H9 (cell line): ENCODE measurements at regions not wholly inside any gene's neighbourhood (a gene's known extent, or its start where the extent isn't known, plus 50 kb on each side); places are given as distances from the start of the nearest gene placed in this dataset.

ENCODE experiments used
- DNase-seq: peaks from one replicate; pipeline ENCODE4 v3.0.0-alpha.2; 2017
- H2AFZ ChIP-seq: one replicate; pipeline ENCODE4 v1.6.1; 2013; ENCODE audit warnings: mild to moderate bottlenecking, low read length, control low read depth, moderate library complexity
- H2AK5ac ChIP-seq: 2 replicates; pipeline ENCODE4 v1.6.1; 2013; ENCODE audit warnings: low read length, control low read depth, mixed read lengths; ENCODE audit not compliant: insufficient read length
- H2BK120ac ChIP-seq: one replicate; pipeline ENCODE4 v1.6.1; 2013; ENCODE audit warnings: low read depth, mild to moderate bottlenecking, low read length, control low read depth, inconsistent platforms; ENCODE audit not compliant: poor library complexity, severe bottlenecking
- H2BK12ac ChIP-seq: 2 replicates; pipeline ENCODE4 v1.6.1; 2013; ENCODE audit warnings: low read length, control low read depth, mixed read lengths, low read depth; ENCODE audit not compliant: insufficient read length
- H2BK15ac ChIP-seq: 2 replicates; pipeline ENCODE4 v1.6.1; 2013; ENCODE audit warnings: low read depth, low read length, control low read depth
- H2BK20ac ChIP-seq: one replicate; pipeline ENCODE4 v1.6.1; 2013; ENCODE audit warnings: low read depth, mild to moderate bottlenecking, low read length, control low read depth, inconsistent platforms; ENCODE audit not compliant: poor library complexity, severe bottlenecking
- H2BK5ac ChIP-seq: 2 replicates; pipeline ENCODE4 v1.6.1; 2013; ENCODE audit warnings: low read length, control low read depth, mixed read lengths; ENCODE audit not compliant: insufficient read length
- H3K14ac ChIP-seq: 2 replicates; pipeline ENCODE4 v1.6.1; 2013; ENCODE audit warnings: low read length, control low read depth; ENCODE audit not compliant: insufficient read depth
- H3K18ac ChIP-seq: 2 replicates; pipeline ENCODE4 v1.6.1; 2013; ENCODE audit warnings: low read depth, mild to moderate bottlenecking, mixed read lengths, low read length, control low read depth; ENCODE audit not compliant: insufficient read length
- H3K23ac ChIP-seq: 2 replicates; pipeline ENCODE4 v1.6.1; 2013; ENCODE audit warnings: low read length, control low read depth, mixed read lengths, low read depth; ENCODE audit not compliant: insufficient read length
- H3K23me2 ChIP-seq: 2 replicates; pipeline ENCODE4 v1.6.1; 2013; ENCODE audit warnings: low read depth, mild to moderate bottlenecking, mixed read lengths, low read length, control low read depth; ENCODE audit not compliant: insufficient read length, poor library complexity, severe bottlenecking
- H3K27ac ChIP-seq: 2 replicates; pipeline ENCODE4 v1.5.1; 2013; ENCODE audit warnings: low read length, control low read depth, mixed read lengths, low read depth; ENCODE audit not compliant: insufficient read length
- H3K27me3 ChIP-seq: 2 replicates; pipeline ENCODE4 v1.6.1; 2013; ENCODE audit warnings: low read length, control low read depth, inconsistent platforms; ENCODE audit not compliant: insufficient read depth
- H3K4ac ChIP-seq: 2 replicates; pipeline ENCODE4 v1.6.1; 2013; ENCODE audit warnings: low read depth, mild to moderate bottlenecking, control low read depth, inconsistent platforms, low read length, moderate library complexity
- H3K4me1 ChIP-seq: 2 replicates; pipeline ENCODE4 v1.6.1; 2013; ENCODE audit warnings: low read length, control low read depth, inconsistent platforms; ENCODE audit not compliant: insufficient read depth
- H3K4me2 ChIP-seq: 2 replicates; pipeline ENCODE4 v1.6.1; 2013; ENCODE audit warnings: low read length, control low read depth, mixed read lengths; ENCODE audit not compliant: insufficient read length, insufficient read depth
- H3K56ac ChIP-seq: 2 replicates; pipeline ENCODE4 v1.6.1; 2013; ENCODE audit warnings: low read depth, mild to moderate bottlenecking, mixed read lengths, low read length, control low read depth; ENCODE audit not compliant: insufficient read length
- H3K79me1 ChIP-seq: 2 replicates; pipeline ENCODE4 v1.6.1; 2013; ENCODE audit warnings: low read depth, mild to moderate bottlenecking, moderate library complexity, low read length, control low read depth, inconsistent platforms; ENCODE audit not compliant: insufficient read depth, poor library complexity, severe bottlenecking
- H3K79me2 ChIP-seq: 2 replicates; pipeline ENCODE4 v1.6.1; 2013; ENCODE audit warnings: low read length, control low read depth, inconsistent platforms; ENCODE audit not compliant: insufficient read depth
- H3K9ac ChIP-seq: 2 replicates; pipeline ENCODE4 v1.6.1; 2013; ENCODE audit warnings: low read length, control low read depth, mixed read lengths; ENCODE audit not compliant: insufficient read length; ENCODE audit errors: extremely low read depth
- H3K9me3 ChIP-seq: one replicate; pipeline ENCODE4 v1.6.1; 2013; ENCODE audit warnings: low read depth, low read length, inconsistent platforms; ENCODE audit not compliant: control insufficient read depth
- H3T11ph ChIP-seq: one replicate; pipeline ENCODE4 v1.6.1; 2013; ENCODE audit warnings: mild to moderate bottlenecking, low read length, control low read depth, inconsistent platforms
- H4K20me1 ChIP-seq: one replicate; pipeline ENCODE4 v1.6.1; 2013; ENCODE audit not compliant: control insufficient read depth, insufficient read length, insufficient read depth
- H4K5ac ChIP-seq: 2 replicates; pipeline ENCODE4 v1.6.1; 2013; ENCODE audit warnings: low read depth, mild to moderate bottlenecking, mixed read lengths, low read length, control low read depth; ENCODE audit not compliant: insufficient read length
- H4K8ac ChIP-seq: replicated peaks from 2 replicates; pipeline ENCODE4 v1.6.1; 2013; ENCODE audit warnings: low read length, control low read depth, mixed read lengths, low read depth; ENCODE audit not compliant: insufficient read length
- H4K91ac ChIP-seq: 2 replicates; pipeline ENCODE4 v1.6.1; 2013; ENCODE audit warnings: low read depth, mild to moderate bottlenecking, moderate library complexity, mixed read lengths, low read length, control low read depth; ENCODE audit not compliant: insufficient read length
- H3K27ac Mint-ChIP-seq, 3 experiments: 2 replicates in 2 of 3; 3 replicates in 1 of 3; pipeline ENCODE4 v1.8.0; 2020 to 2021; ENCODE audit warnings: mixed read lengths in 3 of 3, mild to moderate bottlenecking in 1 of 3, moderate library complexity in 1 of 3
- H3K27me3 Mint-ChIP-seq: 2 replicates; pipeline ENCODE4 v1.8.0; 2021; ENCODE audit warnings: low read depth, mild to moderate bottlenecking, moderate library complexity, mixed read lengths
- H3K36me3 Mint-ChIP-seq, 3 experiments: 2 replicates in 2 of 3; 3 replicates in 1 of 3; pipeline ENCODE4 v1.8.0; 2020 to 2021; ENCODE audit warnings: low read depth in 3 of 3, mixed read lengths in 3 of 3; ENCODE audit not compliant: insufficient read depth in 1 of 3
- H3K4me1 Mint-ChIP-seq, 2 experiments: 2 replicates each; pipeline ENCODE4 v1.8.0; 2020; ENCODE audit warnings: mixed read lengths in 2 of 2
- H3K4me3 Mint-ChIP-seq, 2 experiments: 2 replicates in 1 of 2; 3 replicates in 1 of 2; pipeline ENCODE4 v1.8.0; 2020 to 2021; ENCODE audit warnings: mild to moderate bottlenecking in 2 of 2, mixed read lengths in 2 of 2, moderate library complexity in 1 of 2
- H3K9me3 Mint-ChIP-seq, 2 experiments: 2 replicates in 1 of 2; 3 replicates in 1 of 2; pipeline ENCODE4 v1.8.0; 2020; ENCODE audit warnings: mild to moderate bottlenecking in 2 of 2, mixed read lengths in 2 of 2, moderate library complexity in 1 of 2
- WGBS: extraction: QIAGEN DNeasy Blood & Tissue Kit; methylation state at CpG from one replicate; pipeline ENCODE4 v1.1.7; 2013; ENCODE audit warnings: missing lambda C conversion rate, low lambda C conversion rate, mixed read lengths; ENCODE audit not compliant: insufficient read length; ENCODE audit errors: extremely low coverage; 5-methylcytosine and 5-hydroxymethylcytosine counted together
- TF ChIP-seq, protein P1 (sequence below): fragments of 200-600 bp; sonication (generic); conservative IDR thresholded peaks from 3 replicates; pipeline ENCODE4 v1.8.0; 2021; ENCODE audit warnings: antibody characterized with exemption, mild to moderate bottlenecking

DNA sequence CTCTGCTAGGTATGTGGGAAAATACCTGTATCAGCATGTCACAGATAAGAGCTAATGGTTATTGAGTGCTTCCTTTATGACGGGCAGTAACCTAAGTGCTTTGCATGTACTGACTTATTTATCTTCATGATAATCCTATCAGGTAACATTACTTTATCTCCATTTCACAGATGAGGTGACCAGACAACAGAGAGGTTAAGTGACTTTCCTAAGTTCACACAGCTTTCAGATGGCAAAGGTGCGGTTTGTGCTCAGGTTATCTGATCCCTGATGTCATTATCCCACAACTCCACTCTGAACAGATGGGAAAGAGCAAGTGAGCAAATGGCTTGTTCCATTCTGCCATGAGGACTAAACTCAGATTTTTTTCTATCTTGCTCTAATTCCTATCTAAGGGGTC, 217.0 kb upstream of the PODXL start:
- no peak overlapping the region for H2AK5ac ChIP-seq
- H3T11ph ChIP-seq = no peak overlapping the region
- H2AFZ ChIP-seq = no peak overlapping the region
- no peaks in the 10 kb centered on the region for H3K27me3 ChIP-seq
- H3K4me1 ChIP-seq = no peaks in the 10 kb centered on the region
- no peaks in the 10 kb centered on the region for H4K20me1 ChIP-seq
- DNase-seq = no peak
- H3K18ac ChIP-seq = no peak overlapping the region
- no peak overlapping the region for H2BK120ac ChIP-seq
- no peaks in the 10 kb centered on the region for H3K79me2 ChIP-seq
- no peak overlapping the region for H3K23ac ChIP-seq
- no peak overlapping the region for H3K9ac ChIP-seq
- H3K9me3 ChIP-seq = no peaks in the 10 kb centered on the region
- H2BK12ac ChIP-seq = no peak overlapping the region
- Mint-ChIP-seq H3K36me3 (no peaks in the 10 kb centered on the region), H3K27me3 (peaks cover 3% of the 10 kb centered on the region; the same call in 1 of the 2 replicates), H3K4me3 (no peak overlapping the region), H3K4me1 (peaks cover 13 to 18% of the 10 kb centered on the region in 2 experiments), H3K9me3 (no peaks in the 10 kb centered on the region), H3K27ac (no peak overlapping the region)
- H4K91ac ChIP-seq = no peak overlapping the region
- H3K14ac ChIP-seq = no peak overlapping the region
- H4K5ac ChIP-seq = no peak overlapping the region
- TF ChIP-seq, protein P1, sequence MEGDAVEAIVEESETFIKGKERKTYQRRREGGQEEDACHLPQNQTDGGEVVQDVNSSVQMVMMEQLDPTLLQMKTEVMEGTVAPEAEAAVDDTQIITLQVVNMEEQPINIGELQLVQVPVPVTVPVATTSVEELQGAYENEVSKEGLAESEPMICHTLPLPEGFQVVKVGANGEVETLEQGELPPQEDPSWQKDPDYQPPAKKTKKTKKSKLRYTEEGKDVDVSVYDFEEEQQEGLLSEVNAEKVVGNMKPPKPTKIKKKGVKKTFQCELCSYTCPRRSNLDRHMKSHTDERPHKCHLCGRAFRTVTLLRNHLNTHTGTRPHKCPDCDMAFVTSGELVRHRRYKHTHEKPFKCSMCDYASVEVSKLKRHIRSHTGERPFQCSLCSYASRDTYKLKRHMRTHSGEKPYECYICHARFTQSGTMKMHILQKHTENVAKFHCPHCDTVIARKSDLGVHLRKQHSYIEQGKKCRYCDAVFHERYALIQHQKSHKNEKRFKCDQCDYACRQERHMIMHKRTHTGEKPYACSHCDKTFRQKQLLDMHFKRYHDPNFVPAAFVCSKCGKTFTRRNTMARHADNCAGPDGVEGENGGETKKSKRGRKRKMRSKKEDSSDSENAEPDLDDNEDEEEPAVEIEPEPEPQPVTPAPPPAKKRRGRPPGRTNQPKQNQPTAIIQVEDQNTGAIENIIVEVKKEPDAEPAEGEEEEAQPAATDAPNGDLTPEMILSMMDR = no peak
- H3K79me1 ChIP-seq = no peaks in the 10 kb centered on the region
- H3K4me2 ChIP-seq = no peak overlapping the region
- no peak overlapping the region for H3K56ac ChIP-seq
- WGBS = no CpG with 5 or more reads among the region's 2 CpGs
- no peak overlapping the region for H4K8ac ChIP-seq
- H3K27ac ChIP-seq = no peak overlapping the region
- no peak overlapping the region for H3K4ac ChIP-seq
- no peaks in the 10 kb centered on the region for H3K23me2 ChIP-seq
- H2BK15ac ChIP-seq = no peak overlapping the region
- no peak overlapping the region for H2BK20ac ChIP-seq
- H2BK5ac ChIP-seq = no peak overlapping the region
